ENCODE measurements at regions not wholly inside any gene's neighbourhood (a gene's known extent, or its start where the extent isn't known, plus 50 kb on each side); places are given as distances from the start of the nearest gene placed in this dataset.

GRCh38 chrX:125003746-125004446, 315.8 kb upstream of the TEX13C start:
- no peak for DNase-seq (ENCODE audit: low read depth)

- DNase-seq (ENCODE audit: low read depth): no peak
Measured at GRCh38 chrX:125004799-125005198, 314.9 kb upstream of the TEX13C start.

GRCh38 chrX:125005863-125006262, 313.8 kb upstream of the TEX13C start:
- no peak for DNase-seq (ENCODE audit: low read depth)

GRCh38 chrX:125006704-125007103, 313.0 kb upstream of the TEX13C start:
- DNase-seq (ENCODE audit: low read depth): no peak

GRCh38 chrX:125012585-125012984, 307.1 kb upstream of the TEX13C start:
- DNase-seq (ENCODE audit: low read depth): no peak

GRCh38 chrX:125029131-125029530, 290.5 kb upstream of the TEX13C start:
- no peak for DNase-seq (ENCODE audit: low read depth)
